Gastroesophageal sphincter (tissue), 3 donors: ENCODE measurements at regions not wholly inside any gene's neighbourhood (a gene's known extent, or its start where the extent isn't known, plus 50 kb on each side); places are given as distances from the start of the nearest gene placed in this dataset.
"Not testable (repeated sequence)": the region's sequence is repeated elsewhere in the genome, so short reads cannot be mapped to it uniquely, and the experiment has no call there.

Source experiments
- CTCF ChIP-seq, 4 experiments: fragments of 200-600 bp in 2 of 4; fragments of 450-650 bp in 2 of 4; sonication (generic) in 1 of 4; IDR thresholded peaks; one replicate each; pipeline ENCODE4 v1.5.1; 2017 to 2019; ENCODE audit warnings: antibody characterized with exemption in 4 of 4, mild to moderate bottlenecking in 2 of 4, moderate library complexity in 2 of 4
- POLR2A ChIP-seq, 2 donors: fragments of 450-650 bp; IDR thresholded peaks; one replicate each; pipeline ENCODE4 v1.6.1; 2017; ENCODE audit warnings: antibody characterized with exemption in 2 of 2, mild to moderate bottlenecking in 2 of 2, moderate library complexity in 1 of 2

- not testable (repeated sequence) for TF ChIP-seq CTCF, POLR2A (IDR thresholded peaks at IDR 0.05)
Observed at GRCh38 chr21:9006553-9007323, 1514.6 kb upstream of the TPTE start.
